ENCODE measurements at regions not wholly inside any gene's neighbourhood (a gene's known extent, or its start where the extent isn't known, plus 50 kb on each side); places are given as distances from the start of the nearest gene placed in this dataset.
A peak's percentile ranks its signal among the peaks of the same experiment; 100 is the strongest.
"Not testable (repeated sequence)": the region's sequence is repeated elsewhere in the genome, so short reads cannot be mapped to it uniquely, and the experiment has no call there.

DNA sequence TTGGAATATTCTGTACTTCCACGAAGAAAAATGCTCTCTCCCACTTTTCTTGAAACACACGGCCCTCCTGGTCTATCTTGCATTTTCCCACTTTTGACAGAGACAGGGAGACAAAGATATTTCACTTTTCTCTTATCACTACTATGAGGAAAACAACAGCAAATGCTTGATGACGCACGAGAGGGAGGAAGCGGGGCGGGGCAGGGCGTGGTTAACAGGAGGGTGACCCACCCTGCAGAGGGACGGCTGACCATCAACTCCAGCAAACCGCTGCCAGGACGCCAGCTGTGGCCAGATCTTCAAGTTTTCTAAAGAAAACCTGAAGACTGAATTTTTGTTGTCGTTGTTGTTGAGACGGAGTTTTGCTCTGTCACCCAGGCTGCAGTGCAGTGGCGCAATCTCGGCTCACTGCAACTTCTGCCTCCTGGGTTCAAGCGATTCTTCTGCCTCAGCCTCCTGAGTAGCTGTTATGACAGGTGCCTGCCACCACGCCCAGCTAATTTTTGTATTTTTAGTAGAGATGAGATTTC lies 63.8 kb downstream of the NSUN5 start:
- DNase-seq = not testable (repeated sequence)

DNA sequence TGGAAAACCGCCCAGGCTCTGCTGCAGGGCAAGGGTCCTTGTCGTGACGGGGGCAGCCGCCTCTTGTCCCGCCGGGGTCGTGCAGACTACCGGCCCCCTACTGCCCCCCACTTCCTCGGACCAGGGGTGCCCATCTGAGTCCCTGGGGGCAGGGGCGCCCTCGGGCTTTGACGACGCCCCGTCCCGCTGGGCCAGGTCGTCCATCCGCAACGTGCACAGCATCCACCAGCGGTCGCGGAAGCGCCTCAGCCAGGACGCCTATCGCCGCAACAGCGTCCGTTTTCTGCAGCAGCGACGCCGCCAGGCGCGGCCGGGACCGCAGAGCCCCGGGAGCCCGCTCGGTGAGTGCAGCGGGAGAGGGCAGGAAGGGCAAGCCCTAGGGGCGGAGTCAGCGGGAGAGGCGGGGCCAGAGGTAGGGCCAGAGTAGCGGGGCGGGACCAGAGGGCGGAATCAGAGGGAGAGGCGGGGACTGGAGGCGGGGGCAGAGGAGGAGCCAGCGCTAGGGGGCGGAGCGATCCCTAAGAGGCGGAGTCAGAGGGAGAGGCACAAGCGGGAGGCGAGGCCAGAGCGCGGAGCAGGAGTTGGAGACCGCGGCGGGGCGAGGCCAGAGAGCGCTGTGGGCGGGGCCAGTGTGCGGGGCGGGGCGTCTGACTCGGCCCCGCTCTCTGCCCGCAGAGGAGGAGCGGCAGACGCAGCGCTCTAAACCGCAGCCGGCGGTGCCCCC lies 73.5 kb downstream of the NSUN5 start:
- peak; percentile 91 for DNase-seq

DNA sequence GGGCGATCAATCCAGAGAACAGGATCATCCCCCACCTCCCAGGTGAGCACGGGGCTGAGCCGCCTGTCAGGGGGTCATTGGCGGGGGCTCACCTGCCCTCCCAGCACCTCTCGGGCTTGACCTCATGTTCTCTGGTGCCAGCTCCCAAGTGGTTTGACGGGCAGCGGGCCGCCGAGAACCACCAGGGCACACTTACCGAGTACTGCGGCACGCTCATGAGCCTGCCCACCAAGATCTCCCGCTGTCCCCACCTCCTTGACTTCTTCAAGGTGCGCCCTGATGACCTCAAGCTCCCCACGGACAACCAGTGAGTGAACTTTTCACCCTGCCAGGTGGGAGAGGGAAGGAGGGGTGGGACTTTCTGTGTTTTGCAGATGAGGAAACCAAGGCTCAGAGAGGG lies 82.9 kb downstream of the NSUN5 start:
- not testable (repeated sequence) for DNase-seq

DNA sequence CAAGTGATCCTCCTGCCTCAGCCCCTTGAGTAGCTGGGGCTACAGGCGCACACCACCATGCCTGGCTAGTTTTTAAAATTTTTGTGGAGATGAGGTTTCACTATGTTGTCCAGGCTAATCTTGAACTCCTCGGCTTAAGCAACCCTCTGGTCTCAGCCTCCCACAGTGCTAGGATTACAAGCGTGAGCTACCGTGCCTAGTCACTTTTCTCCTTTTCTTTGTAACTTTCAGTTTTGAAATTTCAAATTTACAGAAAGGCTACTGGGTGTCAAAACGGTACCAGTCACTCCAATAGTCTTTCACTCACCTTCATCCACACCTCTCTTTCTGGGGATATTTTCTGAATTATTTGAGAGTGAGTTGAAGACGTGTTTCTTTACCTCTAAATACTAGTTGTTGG lies 86.9 kb downstream of the NSUN5 start:
- not testable (repeated sequence) for DNase-seq

DNA sequence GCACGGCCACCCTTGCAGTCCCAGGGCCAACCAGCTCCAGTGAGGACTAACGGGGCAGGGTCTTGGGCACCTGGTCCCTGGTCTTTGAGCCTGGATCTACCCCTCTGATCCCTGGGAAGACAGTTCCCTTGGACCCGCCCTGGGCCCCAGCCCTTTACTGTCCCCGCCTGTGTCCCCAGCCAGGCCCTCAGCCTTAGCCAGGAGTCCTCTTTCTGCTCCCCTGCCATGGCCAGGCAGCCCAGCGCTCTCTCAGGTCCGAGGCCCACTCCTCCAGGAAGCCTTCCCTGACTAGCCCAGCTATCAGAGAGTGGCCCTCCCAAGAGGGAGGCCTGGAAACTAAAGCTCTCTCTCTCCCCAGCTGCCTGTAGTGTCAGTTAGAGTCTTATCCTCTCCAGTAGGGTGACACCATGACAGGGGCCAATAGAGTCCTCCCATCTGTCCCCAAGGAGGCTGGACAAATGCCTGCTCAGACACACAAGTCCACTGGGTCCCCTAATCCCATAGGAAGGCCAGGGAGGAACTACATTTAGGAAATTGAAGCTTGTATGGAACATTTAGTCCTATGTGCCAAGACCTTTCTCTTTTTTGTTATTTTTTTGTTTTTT lies 87.8 kb downstream of the NSUN5 start:
- not testable (repeated sequence) for DNase-seq

DNA sequence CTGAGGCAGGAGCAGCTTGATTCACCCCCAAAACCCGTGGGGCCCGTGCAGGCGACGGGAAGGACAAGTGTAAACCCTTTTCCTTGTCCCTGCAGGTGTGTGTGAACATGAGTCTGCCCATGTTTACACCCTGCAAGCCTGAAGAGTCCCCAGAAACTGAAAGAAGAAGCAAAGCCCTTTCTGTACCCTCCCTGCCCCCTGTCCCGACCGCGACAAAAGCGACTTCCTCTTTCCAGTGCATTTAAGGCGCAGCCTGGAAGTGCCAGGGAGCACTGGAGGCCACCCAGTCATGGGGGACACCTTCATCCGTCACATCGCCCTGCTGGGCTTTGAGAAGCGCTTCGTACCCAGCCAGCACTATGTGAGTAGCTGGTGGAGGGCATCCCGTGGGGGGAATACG lies 88.3 kb downstream of the NSUN5 start:
- DNase-seq = not testable (repeated sequence)

DNA sequence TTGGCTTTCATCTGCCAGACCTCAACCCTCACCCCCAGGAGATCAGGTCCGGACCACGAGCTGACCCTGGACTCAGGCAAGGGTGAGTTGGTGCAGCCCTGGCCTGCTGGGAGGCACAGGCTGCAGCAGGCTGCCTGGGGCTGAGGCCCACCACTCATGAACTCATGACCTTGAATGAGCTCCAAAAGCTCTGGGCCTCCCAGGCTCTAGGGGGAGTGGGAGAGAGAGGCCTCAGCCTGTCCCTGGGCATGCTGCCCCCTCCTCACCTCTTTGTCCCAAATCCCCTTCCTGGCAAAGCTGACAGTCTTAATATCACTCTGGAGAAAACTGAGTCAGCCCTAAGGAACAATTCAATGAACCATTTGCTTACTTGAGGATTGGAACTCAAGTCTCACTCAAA lies 89.8 kb downstream of the NSUN5 start:
- not testable (repeated sequence) for DNase-seq

DNA sequence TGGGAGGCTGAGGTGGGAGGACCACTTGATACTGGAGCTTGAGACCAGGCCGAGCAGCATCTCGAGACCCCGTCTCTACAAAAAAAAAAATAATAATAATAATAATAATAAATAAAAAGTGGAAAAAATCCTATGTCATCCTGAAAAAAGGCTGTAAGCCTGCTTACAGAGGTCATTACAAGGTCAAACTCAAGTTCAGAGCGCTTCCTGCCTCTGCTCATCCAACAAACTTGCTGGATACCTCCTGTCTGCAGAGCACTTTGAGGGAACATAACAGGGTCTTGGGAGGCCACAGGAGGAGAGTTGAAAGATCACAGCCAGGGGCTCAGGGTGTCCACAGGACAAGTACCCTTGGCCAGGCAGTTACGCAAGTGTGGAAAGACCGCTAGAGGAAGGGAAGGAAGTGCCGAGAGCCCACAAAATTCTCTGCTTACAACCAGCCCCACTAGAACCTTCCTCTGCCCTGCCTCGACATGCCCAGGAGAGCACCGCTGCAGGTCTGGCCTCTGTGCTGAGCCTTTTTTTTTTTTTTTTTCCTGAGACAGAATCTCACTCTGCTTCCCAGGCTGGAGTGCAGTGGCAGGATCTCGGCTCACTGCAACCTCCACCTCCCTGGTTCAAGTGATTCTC lies 92.5 kb downstream of the NSUN5 start:
- not testable (repeated sequence) for DNase-seq

DNA sequence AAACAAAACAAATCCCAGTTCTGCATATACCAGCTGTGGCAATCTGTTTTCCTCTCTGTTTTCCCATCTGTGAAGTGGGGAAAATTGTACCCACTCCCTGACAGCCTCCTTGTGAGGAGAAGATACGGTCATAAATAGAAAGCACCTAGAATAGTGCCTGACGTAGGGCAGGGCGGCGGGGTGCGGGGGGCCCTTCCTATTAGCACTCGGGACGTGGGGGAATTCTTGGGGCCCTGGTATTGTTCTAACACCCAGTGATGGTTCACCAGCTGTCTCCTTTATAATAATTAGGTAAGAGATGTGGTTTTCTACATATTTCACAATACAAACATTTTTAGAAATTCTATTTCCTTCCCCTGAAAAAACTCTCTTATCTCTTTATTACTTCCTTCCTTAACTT lies 93.4 kb downstream of the NSUN5 start:
- not testable (repeated sequence) for DNase-seq

DNA sequence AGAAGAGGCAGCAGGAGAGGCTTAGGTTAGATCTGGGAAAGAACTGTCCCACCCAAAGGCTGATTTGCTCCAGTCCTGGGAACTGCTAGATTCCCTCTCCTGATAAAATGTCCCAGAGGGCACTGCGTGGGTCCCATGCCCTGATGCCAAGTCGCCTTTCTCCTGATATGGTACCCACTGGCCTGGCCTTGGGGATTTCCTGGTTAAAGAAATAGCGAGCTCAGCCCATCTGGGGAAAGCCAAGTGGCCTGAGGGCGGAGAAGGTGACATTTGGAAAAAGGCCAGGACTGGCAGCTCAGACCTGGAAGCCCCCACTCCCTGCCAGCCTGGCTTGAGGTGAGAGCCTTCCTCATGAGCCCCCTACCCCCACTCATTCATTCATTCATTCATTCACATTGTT lies 94.2 kb downstream of the NSUN5 start:
- not testable (repeated sequence) for DNase-seq

DNA sequence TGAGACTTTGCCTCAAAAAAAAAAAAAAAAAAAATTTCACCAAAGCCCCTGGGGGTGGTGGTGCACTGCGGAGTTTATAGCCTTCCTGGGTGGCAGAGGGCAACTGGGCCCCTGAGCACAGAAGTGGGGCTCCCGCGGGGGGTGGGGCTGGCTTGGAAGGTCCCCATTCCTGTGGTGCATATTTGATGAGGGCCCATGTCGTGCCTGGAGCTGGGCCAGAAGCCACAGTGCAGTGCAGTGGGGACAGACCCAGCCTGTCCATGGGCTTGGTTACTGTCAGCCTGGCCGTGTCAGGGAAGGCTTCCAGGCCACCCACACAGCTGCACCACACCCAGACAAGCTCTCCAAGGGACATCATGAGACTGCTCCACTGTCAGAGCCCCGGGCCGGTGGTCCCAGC lies 95.5 kb downstream of the NSUN5 start:
- DNase-seq = not testable (repeated sequence)

DNA sequence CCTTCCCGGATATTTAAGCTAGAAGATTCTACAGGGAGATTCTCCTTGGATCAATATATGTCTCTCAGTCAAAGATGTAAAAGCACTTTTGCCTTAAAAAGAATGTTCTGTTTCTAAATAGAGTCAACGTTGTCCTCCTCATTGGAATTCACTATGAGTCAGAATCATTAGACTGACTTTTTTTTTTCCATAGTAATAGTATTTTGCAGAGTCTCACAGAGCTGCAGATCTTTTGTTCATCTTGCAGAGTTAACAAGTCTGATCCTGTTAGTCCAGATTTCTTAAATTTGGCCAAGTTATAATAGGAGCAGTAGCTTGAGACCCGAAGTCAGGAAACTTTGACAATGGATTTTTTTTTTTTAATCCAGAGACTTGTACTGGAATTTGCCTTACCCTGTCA lies 103.0 kb downstream of the NSUN5 start:
- not testable (repeated sequence) for DNase-seq

DNA sequence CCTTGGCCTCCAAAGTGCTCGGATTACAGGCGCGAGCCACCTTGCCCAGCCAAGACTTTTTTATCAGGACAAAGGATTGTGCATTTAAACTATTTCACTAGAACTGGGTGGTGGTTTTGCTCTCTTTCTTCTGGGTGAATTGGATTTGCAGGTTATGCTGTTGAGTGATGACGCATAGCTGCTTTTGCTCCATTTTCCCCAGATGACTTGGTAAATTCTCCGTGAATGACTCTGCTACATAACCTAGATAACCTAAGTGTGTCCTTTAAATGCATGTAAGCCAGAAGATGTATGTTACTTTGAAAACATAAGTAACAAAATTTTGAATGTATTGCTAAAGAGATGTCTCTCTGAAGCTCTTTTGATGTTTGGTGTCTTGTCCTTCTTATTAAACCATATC lies 103.7 kb downstream of the NSUN5 start:
- not testable (repeated sequence) for DNase-seq

DNA sequence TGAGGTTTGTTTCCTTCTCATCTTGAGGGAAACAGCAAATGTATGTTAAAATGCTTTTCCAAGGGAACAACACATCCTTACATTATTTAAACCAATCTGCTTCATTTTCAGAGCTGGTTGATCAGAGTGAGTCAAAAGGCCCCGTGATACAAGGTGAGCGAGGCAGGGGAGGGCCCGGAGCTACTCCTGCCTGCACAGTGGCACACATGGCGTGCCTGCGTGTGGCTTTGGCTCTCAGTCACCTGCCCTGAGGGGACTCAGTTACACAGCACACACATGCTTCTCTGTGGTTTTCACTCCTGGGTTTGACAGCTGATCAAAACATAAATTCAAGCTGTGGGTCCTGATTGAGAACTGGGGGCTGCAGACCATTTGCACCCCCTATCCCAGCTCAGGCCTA lies 105.3 kb downstream of the NSUN5 start:
- not testable (repeated sequence) for DNase-seq

DNA sequence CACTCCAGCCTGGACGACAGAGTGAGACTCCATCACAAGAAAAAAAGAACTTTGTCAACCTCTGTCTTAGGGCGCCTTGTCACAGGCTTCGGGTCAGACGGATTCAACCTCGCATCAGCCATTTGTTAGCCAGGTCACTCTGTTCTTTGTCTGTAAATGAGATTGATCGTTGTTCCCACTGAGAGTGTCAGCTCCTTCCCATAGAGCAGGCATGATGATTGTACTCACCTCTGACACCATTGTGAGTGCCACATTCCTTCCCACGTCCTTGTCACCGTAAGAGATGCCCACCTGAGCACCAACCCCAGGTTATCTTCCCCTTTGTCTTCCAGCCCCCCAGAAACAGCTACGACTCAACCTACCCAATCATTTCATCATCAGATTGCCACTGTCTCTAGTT lies 107.4 kb downstream of the NSUN5 start:
- DNase-seq = not testable (repeated sequence)

DNA sequence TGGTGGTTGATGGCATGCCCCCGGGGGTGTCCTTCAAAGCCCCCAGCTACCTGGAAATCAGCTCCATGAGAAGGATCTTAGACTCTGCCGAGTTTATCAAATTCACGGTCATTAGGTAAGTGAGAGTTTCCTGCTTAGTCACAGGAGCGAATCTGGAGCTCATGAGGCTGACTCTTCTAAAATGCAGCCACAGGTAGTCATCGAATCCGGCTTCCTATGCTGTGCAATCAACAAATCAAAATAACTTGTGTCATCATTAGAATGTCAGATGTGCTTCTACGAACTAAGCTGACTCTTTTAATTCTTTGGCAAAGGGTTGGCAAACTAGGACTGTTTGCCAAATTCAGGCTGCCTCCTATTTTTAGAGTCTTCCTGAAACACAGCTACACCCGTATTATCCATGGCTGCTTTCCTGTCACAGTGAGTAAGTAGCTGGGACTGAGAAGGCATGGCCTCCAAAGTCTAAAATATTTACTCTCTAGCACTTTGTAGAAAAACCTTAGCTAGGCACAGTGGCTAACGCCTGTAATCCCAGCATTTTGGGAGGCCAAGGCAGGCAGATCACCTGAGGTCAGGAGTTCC lies 108.0 kb downstream of the NSUN5 start:
- DNase-seq = not testable (repeated sequence)

DNA sequence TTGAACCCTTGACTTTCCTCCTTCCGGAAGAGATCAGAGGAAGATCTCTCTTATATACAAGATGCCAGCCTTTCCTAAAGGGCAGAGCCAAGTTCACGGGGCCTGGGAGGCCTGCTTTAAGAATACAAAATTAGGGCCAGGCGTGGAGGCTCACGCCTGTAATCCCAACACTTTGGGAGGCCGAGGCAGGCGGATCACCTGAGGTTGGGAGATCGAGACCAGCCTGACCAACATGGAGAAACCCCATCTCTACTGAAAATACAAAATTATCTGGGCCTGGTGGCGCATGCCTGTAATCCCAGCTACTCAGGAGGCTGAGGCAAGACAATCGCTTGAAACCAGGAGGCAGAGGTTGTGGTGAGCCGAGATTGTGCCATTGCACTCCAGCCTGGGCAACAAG lies 108.2 kb upstream of the SPDYE9 start:
- not testable (repeated sequence) for DNase-seq

DNA sequence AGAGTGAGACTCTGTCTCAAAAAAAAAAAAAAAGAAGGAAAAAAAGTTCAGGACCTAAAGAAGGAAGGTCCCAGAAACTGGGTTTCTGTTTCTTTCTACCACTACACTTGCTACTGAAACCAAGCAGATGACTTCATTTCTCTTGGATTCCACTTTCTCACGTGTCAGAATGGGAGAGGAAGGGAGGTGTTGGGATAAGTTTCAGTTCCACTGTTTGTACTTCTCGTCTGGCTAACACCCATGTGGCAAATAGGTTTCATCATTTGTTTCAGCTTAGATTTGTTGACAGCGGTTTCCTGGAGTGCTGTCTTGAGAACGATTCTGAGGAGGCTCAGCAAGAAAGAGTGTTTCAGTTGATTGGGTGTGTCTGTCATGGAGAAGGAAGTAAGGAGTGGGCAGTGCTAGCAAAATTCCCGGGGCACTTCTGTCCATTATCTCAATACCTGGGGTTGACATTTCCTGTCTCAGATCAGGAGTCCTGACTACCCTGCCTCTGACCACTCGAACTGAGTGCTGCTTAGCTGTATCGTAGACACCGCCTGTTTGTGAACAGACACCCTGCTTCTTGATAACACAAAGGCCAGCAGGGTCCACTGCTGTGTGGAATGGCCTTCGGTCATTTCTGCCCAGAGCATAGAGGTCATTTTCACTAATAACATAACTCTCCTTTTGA lies 104.8 kb upstream of the SPDYE9 start:
- not testable (repeated sequence) for DNase-seq

DNA sequence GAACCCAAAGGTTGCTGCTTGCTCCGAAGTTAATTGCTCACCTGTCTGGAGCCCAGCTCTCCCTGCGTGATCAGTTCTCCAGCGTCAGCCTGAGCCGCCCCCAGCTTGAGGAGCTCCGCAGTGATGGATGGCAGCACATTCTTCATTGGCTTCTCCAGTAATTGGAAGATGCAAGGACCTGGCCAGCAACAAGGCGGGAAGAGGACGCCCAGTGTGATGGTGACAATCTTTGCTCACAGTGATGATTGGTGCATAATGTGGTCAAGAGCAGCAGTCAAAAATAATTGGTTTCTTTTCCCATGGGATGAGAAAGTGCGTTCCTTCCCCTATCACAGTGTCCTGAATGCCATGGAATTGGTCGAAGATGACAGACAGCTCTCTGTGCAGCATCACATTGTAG lies 102.4 kb upstream of the SPDYE9 start:
- not testable (repeated sequence) for DNase-seq

DNA sequence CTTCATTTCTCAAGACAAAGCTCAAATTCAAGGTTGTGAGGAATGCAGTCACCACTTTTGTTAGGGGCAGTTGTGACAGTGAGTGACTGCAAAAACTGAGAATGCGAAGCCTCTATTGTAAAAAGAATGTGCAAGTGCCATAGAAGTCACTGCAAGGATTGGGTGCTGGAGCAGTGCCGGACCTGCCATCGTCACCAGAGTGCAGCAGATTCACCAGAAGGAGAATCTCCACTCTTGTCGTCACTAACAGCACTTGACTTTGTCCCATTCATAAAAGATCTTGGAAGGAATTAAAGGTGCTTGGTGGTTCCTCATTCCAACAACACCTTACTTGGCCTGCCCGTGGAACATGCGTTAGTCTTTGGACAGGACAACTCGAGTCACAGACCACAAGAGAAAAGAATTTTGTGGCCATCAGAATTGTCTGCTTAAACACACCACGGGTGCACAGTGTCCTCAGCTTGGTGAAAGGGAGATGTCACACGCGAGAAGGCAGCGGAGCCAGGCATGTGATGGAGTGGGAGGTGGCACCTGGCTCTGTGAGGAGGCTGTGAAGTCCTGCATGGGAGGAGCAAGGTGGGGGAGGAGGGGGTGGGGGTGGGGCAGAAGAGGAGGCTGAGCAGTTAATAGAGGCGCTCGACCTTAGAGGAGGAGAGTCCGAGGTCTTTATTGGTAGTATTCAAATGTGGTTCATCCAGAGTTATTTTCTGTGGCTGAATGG lies 100.9 kb upstream of the SPDYE9 start:
- DNase-seq = not testable (repeated sequence)

DNA sequence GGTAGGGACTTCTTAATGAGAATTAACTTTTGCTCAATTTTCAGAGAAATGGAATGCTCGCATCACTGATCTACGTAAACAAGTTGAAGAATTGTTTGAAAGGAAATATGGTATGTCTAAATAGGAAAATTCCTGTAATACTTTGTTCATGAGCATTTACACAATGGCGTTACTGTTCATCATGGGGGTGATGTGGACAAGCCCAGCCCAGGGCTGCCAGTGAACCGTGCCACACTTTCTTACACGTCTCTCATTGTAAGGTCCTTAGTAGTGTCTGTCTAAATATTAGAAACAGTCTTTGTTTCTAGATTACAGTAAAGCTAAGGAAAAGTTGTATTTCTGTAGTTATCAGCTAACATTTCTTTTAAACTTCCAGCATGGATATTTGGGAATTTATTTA lies 91.0 kb upstream of the SPDYE9 start:
- DNase-seq = not testable (repeated sequence)

DNA sequence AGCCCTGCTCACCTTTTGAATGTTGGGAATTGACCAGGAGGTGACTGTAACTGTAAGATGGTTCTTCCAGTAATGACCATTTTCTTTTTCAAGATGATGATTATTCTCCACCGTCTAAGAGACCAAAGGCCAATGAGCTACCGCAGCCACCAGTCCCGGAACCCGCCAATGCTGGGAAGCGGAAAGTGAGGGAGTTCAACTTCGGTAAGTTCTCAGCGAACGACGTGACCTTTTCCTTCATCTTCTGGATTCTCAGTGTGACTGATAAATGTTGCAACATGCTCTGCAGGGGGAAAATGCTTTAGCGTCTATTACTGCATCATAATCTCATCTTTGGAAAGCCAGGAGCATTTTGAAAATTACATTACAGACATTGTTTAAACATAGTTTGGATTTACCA lies 89.5 kb upstream of the SPDYE9 start:
- DNase-seq = not testable (repeated sequence)
